HCT116 (cell line): ENCODE measurements at regions not wholly inside any gene's neighbourhood (a gene's known extent, or its start where the extent isn't known, plus 50 kb on each side); places are given as distances from the start of the nearest gene placed in this dataset.

Experiments
- ATAC-seq: fragments of 200-7000 bp; cut with Tn5 transposase; 2 replicates; pipeline ENCODE4 v1.9.1; 2020; ENCODE audit warnings: mild to moderate bottlenecking, moderate library complexity
- BruUV-seq: library from RNA; stranded (reverse); fragments of 400-500 nt; replicated peaks from 2 replicates; lab custom pipeline; 2021; lab: Mats Ljungman, UMichigan
- CTCF ChIA-PET: fragments of 300-600 bp; sonication (Branson Sonifier 250); formaldehyde crosslinking; loops from one replicate; lab custom pipeline; 2021; ENCODE audit warnings: antibody characterized with exemption; lab: Charles Lee
- POLR2A ChIA-PET: fragments of 300-600, 350-600 bp; sonication (Branson Sonifier 250); formaldehyde crosslinking; loops from one replicate; lab custom pipeline; 2021; ENCODE audit warnings: antibody characterized with exemption; lab: Charles Lee
- RAD21 ChIA-PET, 2 experiments: fragments of 300-600 bp; sonication (Branson Sonifier 250); formaldehyde crosslinking; loops; one replicate each; lab custom pipeline; 2023; ENCODE audit warnings: low total read pairs in 2 of 2; ENCODE audit not compliant: uncharacterized antibody in 2 of 2, unreplicated experiment in 2 of 2, low non-redundant PET in 1 of 2; lab: Charles Lee
- DNase-seq: peaks from one replicate; pipeline ENCODE4 v3.0.0-alpha.2; 2010; ENCODE audit warnings: low read depth, low spot score
- H2AFZ ChIP-seq: fragments of 200-600 bp; shearing (Covaris generic), sonication (generic); 2 replicates; pipeline ENCODE4 v1.6.1; 2017; ENCODE audit warnings: low read depth, mixed run types, mixed read lengths, antibody characterized with exemption, low read length; ENCODE audit not compliant: poor library complexity, severe bottlenecking
- H3K27ac ChIP-seq: 2 replicates; pipeline ENCODE4 v1.5.1; 2012; ENCODE audit warnings: low read depth, low read length
- H3K27me3 ChIP-seq: fragments of 200-600 bp; sonication (generic); 2 replicates; pipeline ENCODE4 v1.6.1; 2016; ENCODE audit warnings: mixed run types, low read length, mixed read lengths; ENCODE audit not compliant: insufficient read depth
- H3K36me3 ChIP-seq, 2 experiments: fragments of 200-500 bp in 1 of 2; fragments of 200-600 bp in 1 of 2; sonication (Bioruptor generic) in 1 of 2; sonication (generic) in 1 of 2; 2 replicates each; pipeline versions ENCODE4 v1.5.1 to v1.6.1; 2014 to 2016; ENCODE audit warnings: low read length in 2 of 2, inconsistent platforms in 1 of 2, mixed read lengths in 1 of 2, mixed run types in 1 of 2; ENCODE audit not compliant: insufficient read depth in 2 of 2, control insufficient read depth in 1 of 2
- H3K4me1 ChIP-seq, 2 experiments: fragments of 200-600 bp in 1 of 2; sonication (generic) in 1 of 2; 2 replicates each; pipeline versions ENCODE4 v1.5.1 to v1.6.1; 2012 to 2017; ENCODE audit warnings: low read length in 2 of 2, inconsistent platforms in 1 of 2, mild to moderate bottlenecking in 1 of 2, mixed read lengths in 1 of 2, mixed run types in 1 of 2, moderate library complexity in 1 of 2; ENCODE audit not compliant: insufficient read depth in 2 of 2, control insufficient read depth in 1 of 2
- H3K4me2 ChIP-seq: fragments of 200-600 bp; sonication (generic); 2 replicates; pipeline ENCODE4 v1.6.1; 2017; ENCODE audit warnings: mixed run types, low read length, mixed read lengths
- H3K4me3 ChIP-seq, 2 experiments: fragments of 200-600 bp in 1 of 2; sonication (generic) in 1 of 2; replicated peaks in 1 of 2; 2 replicates each; pipeline ENCODE4 v1.5.1; 2011 to 2016; ENCODE audit warnings: low read length in 2 of 2, control low read depth in 1 of 2, low read depth in 1 of 2, mild to moderate bottlenecking in 1 of 2, mixed read lengths in 1 of 2, mixed run types in 1 of 2
- H3K79me2 ChIP-seq: fragments of 200-600 bp; sonication (generic); 2 replicates; pipeline ENCODE4 v1.6.1; 2017; ENCODE audit warnings: mild to moderate bottlenecking, mixed run types, low read length, moderate library complexity, mixed read lengths; ENCODE audit not compliant: insufficient read depth
- H3K9ac ChIP-seq: fragments of 200-600 bp; sonication (generic); 2 replicates; pipeline ENCODE4 v1.6.1; 2016; ENCODE audit warnings: low read length, mixed read lengths
- H3K9me2 ChIP-seq: fragments of 200-600 bp; sonication (generic), shearing (Covaris generic); 2 replicates; pipeline ENCODE4 v1.6.1; 2017; ENCODE audit warnings: mixed run types, mild to moderate bottlenecking, moderate library complexity; ENCODE audit not compliant: insufficient read depth
- H3K9me3 ChIP-seq, 2 experiments: fragments of 200-500 bp in 1 of 2; fragments of 200-600 bp in 1 of 2; sonication (Bioruptor generic) in 1 of 2; sonication (generic) in 1 of 2; 2 replicates each; pipeline ENCODE4 v1.6.1; 2014 to 2017; ENCODE audit warnings: low read length in 2 of 2, mixed read lengths in 2 of 2, inconsistent platforms in 1 of 2, low read depth in 1 of 2, mild to moderate bottlenecking in 1 of 2, mixed run types in 1 of 2, moderate library complexity in 1 of 2; ENCODE audit not compliant: control insufficient read depth in 1 of 2, insufficient read depth in 1 of 2
- H4K20me1 ChIP-seq: fragments of 200-600 bp; sonication (generic), shearing (Covaris generic); 2 replicates; pipeline ENCODE4 v1.6.1; 2017; ENCODE audit warnings: mixed run types, mild to moderate bottlenecking, moderate library complexity; ENCODE audit not compliant: insufficient read depth
- CBX3 ChIP-seq: IDR thresholded peaks from 2 replicates; pipeline ENCODE4 v1.6.1; 2012; ENCODE audit warnings: low read depth
- FOSL1 ChIP-seq: IDR thresholded peaks from 2 replicates; pipeline ENCODE4 v1.6.1; 2012; ENCODE audit warnings: low read depth
- POLR2AphosphoS5 ChIP-seq: IDR thresholded peaks from 2 replicates; pipeline ENCODE4 v1.6.1; 2011; ENCODE audit warnings: mild to moderate bottlenecking, low read depth, low read length, moderate library complexity
- RAD21 ChIP-seq: IDR thresholded peaks from 2 replicates; pipeline ENCODE4 v1.6.1; 2012; ENCODE audit warnings: low read depth, mild to moderate bottlenecking
- TCF7L2 ChIP-seq: IDR thresholded peaks from 2 replicates; pipeline ENCODE4 v1.7.0; 2011; ENCODE audit warnings: borderline replicate concordance, inconsistent platforms; ENCODE audit not compliant: insufficient read depth, insufficient read length; ENCODE audit errors: extremely low read depth
- YY1 ChIP-seq: IDR thresholded peaks from 2 replicates; pipeline ENCODE4 v1.6.1; 2011; ENCODE audit warnings: low read length, low read depth, moderate library complexity, mild to moderate bottlenecking; ENCODE audit not compliant: insufficient replicate concordance; ENCODE audit errors: extremely low read depth
- ZBTB33 ChIP-seq: IDR thresholded peaks from 2 replicates; pipeline ENCODE4 v1.6.1; 2011; ENCODE audit warnings: mild to moderate bottlenecking, low read length, moderate library complexity; ENCODE audit not compliant: insufficient replicate concordance; ENCODE audit errors: extremely low read depth
- intact Hi-C: fragments of 100-400 bp; cut with micrococcal nuclease; formaldehyde crosslinking; loops from 2 replicates; pipeline ENCODE4 v1.10.0; 2022

- intact Hi-C loops, result no loop called here
Observed at GRCh38 chr18:41886126-41886807, 68.8 kb upstream of the PIK3C3 start.

More at GRCh38 chr18:41886126-41886807, 68.8 kb upstream of the PIK3C3 start:
- no peak overlapping the region for H3K9ac ChIP-seq
- no peak overlapping the region for H3K27ac ChIP-seq
- H3K4me2 ChIP-seq, result no peak overlapping the region
- H3K79me2 ChIP-seq, result no peaks in the 10 kb centered on the region
- TF ChIP-seq FOSL1 (no peak), CBX3 (no peak), TCF7L2 (no peak), ZBTB33 (no peak), YY1 (no peak), RAD21 (no peak), POLR2AphosphoS5 (no peak)
- ChIA-PET POLR2A (no interaction called here), CTCF (no interaction called here), RAD21 (no interaction called here)
- BruUV-seq, result no TSS peak
- no peak overlapping the region for H2AFZ ChIP-seq
- H3K9me3 ChIP-seq, result no peaks in the 10 kb centered on the region; a peak in 1 of 4 replicates
- no peaks in the 10 kb centered on the region for H3K4me1 ChIP-seq
- no peaks in the 10 kb centered on the region for H3K27me3 ChIP-seq
- no peaks in the 10 kb centered on the region for H4K20me1 ChIP-seq
- no peak overlapping the region for H3K4me3 ChIP-seq
- H3K9me2 ChIP-seq, result no peaks in the 10 kb centered on the region
- ATAC-seq (no peak), DNase-seq (no peak)
- H3K36me3 ChIP-seq, result no peaks in the 10 kb centered on the region
